ENCODE measurements at regions not wholly inside any gene's neighbourhood (a gene's known extent, or its start where the extent isn't known, plus 50 kb on each side); places are given as distances from the start of the nearest gene placed in this dataset.

DNA sequence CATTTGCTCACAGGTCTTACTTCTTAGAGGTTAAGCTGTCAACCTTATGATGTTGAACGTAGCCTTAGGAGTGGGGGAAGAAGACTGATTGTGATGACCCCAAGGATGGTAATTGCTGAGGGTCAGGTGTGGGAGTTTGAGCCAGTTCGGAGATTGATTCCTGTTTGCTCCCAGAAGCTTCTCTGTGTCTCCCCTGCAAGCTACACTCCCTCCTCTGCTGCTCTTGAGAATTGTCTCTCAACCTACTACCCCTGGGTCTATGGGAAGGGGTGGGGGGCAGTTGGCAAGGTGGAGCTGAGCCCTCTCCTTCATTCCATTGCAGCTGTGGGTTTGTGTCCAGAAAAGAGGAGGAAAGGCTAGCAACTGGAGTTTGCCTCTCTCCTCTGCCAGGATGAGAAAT is 113.8 kb downstream of the PLEKHG1 start:
- DNase-seq = no peak

DNA sequence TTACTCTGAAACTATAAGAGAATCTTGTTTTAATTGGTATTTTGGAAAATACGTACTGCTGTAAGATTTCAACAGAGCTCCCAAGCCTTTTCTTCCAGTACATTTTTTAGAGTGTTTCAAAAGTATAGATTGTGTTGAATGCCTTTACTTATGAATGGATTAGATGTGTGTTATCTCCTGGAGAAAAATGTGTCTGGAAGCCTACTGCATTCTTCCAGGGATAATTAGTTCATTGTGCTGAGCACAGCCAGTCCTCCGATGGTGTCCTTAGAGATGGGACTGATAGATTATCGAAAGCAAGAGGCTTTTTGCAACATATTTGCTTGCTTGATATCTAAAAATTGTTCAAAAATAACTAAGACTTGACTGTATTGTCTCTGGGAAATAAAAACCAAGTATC is 114.2 kb downstream of the PLEKHG1 start:
- DNase-seq = no peak

DNA sequence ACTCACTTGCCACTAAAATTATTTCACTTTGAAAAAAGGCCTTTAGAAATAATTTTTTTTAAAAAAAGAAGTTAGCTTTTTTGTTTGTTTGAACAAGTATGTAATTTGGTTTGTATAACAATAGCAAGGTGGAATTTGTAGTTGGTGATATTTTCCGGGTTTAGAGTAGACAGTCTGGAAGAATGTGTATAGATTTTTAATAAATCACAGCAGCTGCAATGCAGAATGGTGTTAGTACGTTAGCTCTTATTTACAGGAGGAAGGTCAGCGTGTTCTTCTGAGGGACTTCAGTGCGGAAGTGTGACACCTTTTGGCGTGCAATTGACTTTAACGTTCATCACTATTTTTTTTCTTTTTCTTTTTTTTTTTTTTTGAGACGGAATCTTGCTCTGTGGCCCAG is 115.4 kb downstream of the PLEKHG1 start:
- DNase-seq = no peak

DNA sequence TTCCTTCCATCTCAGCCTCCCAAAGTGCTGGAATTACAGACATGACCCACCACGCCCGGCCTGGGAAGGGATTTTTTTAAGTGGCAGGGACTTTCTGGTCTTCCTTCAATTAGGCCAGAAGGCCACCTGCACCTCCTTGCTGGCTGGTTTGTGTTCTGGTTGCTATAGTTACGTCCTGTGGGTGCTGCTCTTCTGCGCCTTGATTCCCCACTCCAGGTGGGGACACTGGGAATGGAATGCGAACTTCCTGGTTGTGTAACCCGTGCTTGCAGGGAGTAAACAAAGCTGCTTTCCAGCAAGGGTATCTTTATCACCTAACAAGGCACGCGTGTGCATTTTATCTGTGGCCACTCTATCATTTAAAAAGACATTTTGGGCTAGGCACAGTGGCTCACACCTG is 117.7 kb downstream of the PLEKHG1 start:
- DNase-seq = no peak

DNA sequence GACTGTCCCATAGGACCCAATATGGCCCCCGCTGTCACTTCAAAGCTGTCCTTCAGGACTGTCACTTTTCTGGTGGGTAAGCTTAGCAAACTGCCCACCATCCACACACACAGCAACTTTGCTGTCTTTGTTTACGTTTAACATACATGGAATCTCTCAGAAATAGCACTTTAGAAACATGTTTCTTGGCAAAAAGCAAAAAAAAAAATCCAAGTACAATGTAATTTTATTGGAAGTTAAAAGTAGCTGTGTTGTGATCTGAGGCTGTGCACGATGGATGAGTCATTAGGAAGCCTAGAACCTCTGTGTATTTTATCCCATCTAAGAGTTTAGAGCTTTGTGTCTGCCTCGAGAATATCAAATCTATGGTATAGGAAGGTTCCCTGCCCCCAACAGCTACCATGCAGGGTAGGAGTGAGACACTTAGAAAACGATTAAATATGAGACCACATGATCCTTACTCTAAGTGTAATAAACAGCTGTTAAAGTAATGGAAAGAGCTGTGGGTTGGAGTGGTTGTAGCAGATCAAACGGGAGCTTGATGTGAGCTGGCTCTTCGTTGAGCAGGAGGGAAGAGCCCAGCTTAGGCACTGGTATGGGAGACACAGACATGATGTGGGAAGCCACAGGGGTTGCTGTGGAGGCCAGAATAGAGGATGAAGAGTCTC is 119.5 kb downstream of the PLEKHG1 start:
- DNase-seq = no peak

DNA sequence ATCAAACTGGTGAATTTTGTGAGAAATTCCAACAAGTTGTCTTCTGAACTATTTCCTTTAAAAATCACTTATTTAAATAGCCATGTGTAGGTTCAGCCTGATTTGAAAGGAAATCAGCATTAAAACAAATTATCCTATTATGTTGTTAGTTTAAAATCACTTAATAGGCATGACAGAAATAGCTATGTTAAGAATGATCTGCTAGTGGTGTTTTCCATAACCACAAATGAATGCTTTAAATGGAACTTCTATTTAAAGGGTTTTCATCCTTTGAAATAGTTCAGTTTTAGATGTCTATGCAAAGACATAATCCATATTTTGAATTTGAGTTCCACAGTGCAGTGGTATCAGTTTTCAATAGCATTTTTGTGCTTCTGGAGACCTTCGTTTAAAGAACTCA is 120.1 kb downstream of the PLEKHG1 start:
- DNase-seq = no peak

DNA sequence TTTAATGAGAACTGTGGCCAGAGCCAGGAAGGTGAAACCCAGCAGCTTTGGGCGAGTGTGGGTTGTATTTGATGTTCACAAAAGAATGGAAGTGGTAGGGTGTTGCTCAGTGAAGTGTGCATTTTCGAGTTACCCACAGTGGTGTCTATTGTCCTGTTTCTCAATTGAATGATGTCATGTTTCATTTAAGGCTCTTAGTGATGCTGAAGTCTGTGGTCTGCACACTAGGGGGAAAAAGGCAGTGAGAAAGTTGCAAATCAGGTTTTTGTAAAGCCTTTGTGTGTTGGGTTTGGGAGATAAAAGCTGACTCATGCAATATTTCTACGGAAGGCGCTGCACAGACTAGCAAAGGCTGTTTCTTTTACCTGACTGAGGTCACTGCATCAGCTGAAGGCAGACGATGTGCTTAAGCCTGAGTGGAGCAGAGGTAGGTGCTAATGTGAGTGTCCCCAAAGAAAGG is 121.1 kb downstream of the PLEKHG1 start:
- DNase-seq = no peak

DNA sequence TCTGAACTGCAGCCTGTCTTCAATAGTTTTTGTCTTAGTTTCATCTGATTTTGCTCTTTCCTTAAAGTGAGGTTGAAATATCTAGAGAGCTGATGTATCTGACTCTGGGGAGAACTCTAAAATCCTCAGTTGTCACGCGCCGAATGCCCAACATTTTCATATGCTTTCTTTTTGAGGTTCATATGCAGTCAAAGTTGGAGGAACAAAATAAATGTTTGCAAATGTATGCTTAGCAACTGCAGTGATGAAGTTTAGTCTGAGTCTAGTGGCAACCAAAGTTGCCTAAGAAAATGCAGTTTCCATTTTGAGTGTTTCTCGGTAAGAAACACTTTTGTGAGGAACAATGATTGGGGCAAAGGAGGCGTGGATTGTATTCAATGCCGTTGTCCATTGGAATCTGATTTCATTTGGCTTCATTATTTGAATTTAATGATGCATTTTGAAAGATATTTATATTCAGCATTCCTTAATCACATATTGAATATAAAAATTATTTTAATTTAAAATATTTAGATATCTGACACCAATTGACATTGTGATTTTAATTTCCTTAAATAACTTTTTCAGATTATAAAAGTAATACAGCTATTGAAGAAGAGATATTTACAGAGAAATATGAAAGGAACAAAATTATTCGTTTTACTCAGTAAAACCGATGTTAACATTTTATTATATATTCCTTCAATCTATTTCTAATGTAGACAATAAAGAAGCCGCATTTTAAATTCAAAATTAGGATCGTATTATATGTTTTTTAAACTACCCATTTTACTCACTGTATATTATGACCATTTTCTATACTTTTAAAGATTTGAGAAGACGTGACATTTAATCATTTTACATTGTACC is 122.0 kb downstream of the PLEKHG1 start:
- no peak for DNase-seq

DNA sequence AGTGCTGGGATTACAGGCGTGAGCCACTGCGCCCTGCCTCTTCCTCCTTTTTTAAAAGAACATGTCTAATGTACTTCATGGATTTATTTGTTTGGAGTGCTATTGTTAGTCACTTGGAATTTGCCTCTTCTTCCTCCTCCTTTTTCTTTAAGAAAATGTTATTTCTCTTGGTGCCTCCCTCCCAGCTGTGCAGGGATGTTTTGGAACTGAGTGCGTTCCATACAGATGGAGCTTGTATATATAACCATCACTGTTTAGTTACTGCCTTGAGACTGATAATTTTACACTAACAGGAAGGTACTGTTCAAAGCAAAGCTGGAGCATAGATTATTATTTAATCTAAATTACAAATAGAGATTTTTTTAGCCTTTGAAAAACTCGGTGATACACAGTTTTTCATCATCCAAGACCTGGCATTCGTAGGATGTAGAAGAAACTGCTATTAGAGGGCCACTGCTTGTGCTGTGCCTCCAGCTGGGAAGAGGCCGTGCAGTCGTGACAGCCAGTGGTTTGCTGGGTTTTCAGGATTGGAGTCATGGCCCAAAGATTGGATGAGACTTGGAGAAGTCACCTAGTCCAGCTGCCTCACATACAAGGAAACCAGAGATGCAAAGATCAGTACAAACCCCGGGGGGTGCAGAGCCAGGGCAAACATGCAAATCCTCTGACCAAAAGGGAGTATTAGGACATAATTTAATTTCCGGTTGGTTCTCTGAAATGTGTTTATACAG is 123.1 kb downstream of the PLEKHG1 start:
- no peak for DNase-seq

DNA sequence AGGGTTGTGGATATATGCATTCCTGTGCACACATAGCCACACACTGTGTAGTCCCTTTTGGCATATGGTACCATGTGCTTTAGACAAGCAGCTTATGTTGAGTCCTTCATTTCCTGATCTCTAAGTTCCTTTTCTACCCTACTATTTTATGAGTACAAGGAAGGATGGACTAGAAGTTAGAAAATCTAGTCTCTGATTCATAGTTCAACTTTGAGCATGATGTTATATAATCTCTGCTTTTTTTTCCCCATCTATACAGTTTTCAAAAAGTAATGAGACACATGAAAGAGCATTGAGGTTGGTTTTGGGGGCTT is 123.6 kb downstream of the PLEKHG1 start:
- no peak for DNase-seq

DNA sequence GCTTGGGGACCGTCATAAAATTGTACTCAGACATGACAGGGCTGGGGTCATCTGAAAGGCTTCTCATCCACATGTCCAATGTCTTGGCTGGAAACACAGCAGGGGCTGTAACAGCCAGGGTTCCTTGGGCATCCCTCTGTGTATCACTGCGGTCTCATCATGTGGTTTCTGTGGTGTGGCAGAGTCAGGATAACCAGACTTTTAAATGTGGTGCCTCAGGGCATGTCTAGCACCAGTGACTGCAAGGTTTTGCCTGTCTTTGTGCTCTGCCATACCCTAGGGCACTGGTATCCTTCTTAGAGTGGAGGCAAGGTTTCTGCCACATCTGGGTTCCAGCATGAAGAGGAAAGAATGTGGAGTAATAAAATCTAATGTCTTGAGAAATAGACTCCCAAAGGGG is 124.2 kb downstream of the PLEKHG1 start:
- no peak for DNase-seq

DNA sequence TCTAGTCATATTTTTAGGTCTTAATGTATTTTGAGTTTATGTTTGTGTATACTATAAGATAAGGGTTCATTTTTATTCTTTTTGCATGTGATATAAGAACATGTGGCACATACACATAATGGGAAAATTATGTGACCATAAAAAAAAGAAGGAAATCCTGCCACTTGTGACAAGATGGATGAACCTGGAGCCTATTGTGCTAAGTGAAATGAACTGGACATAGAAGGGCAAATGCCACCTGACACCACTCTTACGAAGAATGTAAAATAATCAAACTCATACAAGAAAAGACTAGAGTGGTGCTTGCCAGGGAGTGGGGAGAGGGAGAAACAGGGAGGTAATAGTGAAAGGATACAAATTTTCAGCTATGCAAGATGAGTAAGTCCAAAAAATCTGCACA is 126.1 kb downstream of the PLEKHG1 start:
- DNase-seq = no peak

DNA sequence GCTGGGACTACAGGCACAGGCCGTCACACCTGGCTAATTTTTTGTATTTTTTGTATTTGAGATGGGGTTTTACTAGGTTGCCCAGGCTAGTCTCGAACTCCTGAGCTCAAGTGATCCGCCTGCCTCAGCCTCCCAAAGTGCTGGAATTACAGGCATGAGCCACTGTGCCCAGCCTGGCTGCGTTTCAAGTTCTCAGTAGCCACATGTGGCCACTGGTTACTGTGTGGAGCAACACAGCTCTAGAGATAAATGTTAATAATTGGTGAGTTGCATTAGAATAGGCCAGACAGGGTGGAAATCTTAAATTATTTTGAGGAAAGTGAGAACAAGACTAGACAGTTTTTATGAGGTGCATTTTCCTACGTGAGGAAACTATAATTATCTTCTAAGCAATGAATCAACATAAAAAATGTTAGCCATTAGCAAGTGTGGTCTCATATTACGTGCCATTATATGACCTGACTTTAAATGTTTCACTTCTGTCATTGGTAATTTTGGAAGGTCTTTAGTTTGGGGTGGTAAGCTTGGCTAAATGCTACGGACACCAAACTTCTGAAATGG is 129.6 kb downstream of the PLEKHG1 start:
- DNase-seq = no peak

DNA sequence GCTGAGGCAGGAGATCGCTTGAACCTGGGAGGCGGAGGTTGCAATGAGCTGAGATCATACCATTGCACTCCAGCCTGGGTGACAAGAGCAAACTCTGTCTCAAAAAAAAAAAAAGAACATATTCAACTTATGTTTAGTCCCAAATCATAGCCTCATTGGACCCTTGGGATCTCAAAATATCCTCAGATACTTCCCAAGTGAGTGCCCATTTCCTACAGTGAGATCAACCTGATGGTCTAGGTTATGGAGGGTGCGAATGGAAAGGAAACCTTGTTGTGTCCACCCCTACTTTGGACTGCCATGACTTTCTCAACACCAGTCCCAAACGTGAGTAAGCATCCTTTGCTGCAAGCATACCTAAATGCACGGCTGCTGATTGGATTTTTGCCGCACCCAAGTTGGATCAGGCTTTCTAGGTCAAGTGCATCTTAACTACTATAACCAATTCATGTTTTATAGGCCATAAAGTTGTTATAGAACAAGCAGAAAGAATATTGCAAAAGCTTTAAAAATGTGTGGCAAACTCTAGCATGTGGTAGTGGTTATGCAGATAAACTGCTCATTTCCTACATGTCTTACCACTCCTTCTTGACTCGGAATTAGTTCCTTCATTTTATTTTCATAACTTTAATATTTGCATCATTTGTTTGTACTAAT is 131.2 kb downstream of the PLEKHG1 start:
- DNase-seq = no peak

DNA sequence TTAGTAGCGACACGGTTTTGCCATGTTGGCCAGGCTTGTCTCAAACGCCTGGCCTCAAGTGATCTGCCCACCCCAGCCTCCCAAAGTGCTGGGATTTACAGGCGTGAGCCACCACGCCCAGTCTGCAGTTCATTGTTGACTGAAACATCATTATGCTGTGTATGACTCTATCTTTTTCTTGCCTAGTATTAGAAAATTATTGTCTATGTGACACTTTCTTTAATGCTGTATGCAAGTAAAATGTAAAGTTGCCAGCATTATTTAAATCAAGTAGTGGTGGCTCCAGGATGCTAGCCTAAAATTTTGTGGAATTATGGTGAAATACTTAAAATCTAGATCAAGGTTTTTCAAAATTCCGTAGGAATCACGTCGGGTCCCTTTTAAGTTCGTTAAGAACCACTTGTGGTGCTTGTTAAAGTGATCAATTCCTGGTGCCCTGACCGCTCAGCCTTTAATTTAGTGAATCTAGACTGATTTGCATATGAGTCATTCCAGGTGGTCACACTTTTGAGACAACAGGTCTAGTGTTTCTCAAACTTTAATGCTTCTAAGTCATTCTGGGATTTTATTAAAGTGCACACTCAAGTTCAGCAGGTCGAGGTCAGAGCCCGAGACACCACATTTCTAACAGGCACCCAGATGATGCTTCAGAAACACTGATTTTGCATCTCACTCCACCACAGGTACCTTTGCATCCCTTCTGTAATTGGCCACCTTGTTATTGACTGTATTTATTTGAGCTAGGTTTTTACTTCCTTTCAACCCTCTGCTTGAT is 132.6 kb upstream of the MTHFD1L start:
- no peak for DNase-seq

DNA sequence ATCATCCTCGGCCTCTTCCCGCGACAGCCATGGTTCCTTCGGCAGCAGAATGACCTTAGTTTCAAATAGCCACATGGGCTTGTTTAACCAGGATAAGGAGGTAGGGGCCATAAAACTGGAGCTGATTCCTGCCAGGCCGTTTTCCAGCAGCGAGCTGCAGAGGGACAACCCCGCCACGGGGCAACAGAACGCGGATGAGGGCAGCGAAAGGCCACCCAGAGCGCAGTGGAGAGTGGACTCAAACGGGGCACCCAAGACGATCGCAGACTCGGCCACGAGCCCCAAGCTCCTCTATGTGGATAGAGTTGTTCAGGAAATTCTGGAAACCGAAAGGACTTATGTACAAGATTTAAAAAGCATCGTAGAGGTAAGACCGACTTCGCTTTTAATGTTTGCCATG is 131.8 kb upstream of the MTHFD1L start:
- DNase-seq = no peak

DNA sequence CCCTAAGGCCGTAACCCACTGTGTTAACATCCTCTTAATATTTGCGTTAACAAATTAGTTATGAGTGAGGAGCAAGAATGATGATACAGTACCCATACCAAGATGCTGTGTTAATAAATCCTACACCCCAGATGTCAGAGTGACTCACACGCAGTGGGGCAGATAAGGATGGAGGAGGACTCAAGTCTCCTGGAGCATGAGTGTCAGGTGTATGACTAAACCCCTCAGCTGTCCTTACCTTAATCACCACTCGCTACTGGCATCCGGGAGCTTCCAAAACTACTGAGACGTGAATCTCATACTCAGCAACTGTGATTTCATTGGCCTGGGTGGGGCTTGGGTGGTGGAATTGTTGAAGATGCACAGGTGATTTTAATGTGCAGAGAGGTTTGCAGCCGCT is 131.3 kb upstream of the MTHFD1L start:
- DNase-seq = no peak

DNA sequence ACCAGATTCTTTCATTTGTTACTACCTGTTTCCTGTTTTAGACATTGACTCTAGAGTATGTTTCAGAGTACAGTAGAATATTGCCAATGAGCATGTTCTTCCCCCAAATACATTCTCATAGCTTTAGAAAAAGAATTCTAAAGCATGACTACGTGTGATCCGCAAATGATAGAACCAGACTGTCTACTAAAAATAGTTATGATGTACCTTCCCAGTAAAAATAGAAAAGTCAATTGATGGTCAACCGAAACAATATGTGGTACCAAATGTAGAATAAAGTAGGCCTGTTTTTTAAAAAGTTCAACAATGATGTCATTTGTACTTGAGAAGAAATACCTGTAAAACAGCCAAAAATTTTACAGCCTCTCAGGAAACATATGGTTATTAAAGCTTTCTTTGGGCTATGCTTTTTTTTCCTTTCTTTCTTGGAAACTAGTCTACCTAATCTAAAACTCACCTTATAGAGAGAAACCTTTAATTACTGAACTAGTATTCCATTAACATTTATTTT is 130.1 kb upstream of the MTHFD1L start:
- no peak for DNase-seq

DNA sequence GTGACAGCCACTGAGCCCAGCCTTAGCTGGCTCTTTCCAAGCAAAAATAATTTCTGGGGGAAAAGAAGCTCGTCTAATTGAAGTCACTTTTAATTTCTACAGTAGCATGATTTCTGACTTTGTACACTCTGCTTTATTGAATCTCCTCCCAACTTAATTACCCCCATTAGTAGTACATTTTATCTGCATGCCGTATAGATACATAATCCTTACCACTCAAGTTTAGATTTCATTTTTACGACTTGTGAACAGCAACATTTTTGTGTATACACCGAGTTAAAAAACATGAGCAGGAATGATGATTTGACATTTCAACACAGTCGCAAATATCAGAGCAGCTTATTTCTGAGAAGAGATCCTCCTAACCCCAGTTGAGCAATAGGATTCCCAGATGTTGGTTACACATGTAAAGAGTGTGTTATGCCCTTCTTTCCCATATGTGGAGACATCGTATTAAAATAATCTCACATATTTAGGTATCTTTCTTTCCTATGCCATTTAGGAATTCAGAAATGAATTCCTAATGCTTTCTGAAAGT is 127.3 kb upstream of the MTHFD1L start:
- no peak for DNase-seq

DNA sequence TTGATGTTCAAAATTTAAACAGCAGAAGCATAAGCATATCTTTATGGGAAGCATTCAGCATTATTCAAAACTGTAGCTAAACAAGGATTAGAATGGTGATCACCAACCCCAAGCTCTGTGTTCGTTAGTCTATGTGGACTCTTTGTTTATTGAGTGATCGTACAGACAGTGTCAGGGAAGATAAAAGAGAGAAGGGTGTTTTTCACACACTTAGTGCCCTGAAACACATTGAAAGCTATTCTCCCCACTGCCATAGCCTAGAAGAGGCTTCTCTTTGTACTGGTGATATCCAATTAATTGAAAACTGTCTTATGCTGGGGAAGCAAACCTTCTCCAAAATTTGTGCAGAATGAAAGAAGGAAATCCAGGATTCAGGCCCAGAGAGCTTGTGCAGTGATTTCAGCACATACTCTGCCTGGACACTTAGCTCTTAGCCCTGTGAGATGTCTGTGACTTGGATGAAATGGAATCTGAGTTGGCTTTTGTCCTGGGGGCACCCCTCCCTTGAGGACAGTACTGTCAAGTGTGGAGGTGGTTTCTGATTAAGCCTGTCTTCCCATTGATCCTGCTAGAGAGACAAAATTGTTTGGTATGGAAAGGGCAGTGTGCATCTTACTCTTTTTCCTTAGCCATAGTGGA is 125.7 kb upstream of the MTHFD1L start:
- DNase-seq = no peak

DNA sequence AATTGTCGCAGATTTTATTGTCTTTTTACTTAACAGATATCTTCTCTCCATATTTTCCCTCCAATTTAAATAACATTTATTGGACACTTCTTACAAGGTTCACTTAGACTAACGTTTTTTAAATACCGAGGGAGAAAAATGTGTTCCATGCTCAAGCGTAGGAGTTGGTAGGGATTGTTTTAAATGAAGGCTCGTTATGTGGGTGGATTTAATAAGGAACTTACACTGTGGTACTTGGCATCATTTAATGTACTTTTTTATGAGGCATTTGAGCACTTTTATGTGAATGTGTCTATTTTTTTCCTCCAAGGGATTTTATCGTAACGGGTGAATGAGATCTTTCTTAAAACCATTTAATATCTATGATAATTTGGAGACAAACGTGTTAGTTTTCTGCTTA is 125.0 kb upstream of the MTHFD1L start:
- no peak for DNase-seq

Measured in central memory CD4-positive, alpha-beta T cell (primary cell).